HG02884 (cell line): ENCODE measurements at regions not wholly inside any gene's neighbourhood (a gene's known extent, or its start where the extent isn't known, plus 50 kb on each side); places are given as distances from the start of the nearest gene placed in this dataset.
"Not testable (repeated sequence)": the region's sequence is repeated elsewhere in the genome, so short reads cannot be mapped to it uniquely, and the experiment has no call there.

Source experiments
- ATAC-seq: cut with Tn5 transposase; IDR thresholded peaks from one replicate; pipeline ENCODE4 v1.9.1; 2021; ENCODE audit warnings: mild to moderate bottlenecking, moderate library complexity; ENCODE audit not compliant: unreplicated experiment

- no peak for ATAC-seq
Observed at GRCh38 chr4:111020961-111021360, 398.1 kb upstream of the PITX2 start.

DNA sequence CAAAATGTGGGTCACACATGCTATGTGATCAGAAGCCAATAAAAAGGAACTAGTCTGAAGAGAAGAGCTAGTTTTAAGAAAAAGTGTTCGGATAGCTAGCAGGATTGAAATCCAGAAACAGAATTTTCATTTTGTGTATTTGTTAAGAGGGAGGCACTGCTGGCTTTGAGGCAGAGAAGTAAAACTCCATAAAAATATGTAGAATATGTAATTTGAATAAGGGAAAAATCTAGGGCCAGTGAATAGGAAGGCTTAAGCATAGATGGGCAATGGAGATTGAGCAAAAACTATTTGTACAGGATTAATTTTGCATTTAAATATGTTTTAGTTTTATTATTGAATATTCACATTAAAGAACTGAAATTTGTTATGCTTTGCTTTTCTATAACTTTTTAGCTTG, 399.9 kb upstream of the PITX2 start:
- ATAC-seq = no peak

DNA sequence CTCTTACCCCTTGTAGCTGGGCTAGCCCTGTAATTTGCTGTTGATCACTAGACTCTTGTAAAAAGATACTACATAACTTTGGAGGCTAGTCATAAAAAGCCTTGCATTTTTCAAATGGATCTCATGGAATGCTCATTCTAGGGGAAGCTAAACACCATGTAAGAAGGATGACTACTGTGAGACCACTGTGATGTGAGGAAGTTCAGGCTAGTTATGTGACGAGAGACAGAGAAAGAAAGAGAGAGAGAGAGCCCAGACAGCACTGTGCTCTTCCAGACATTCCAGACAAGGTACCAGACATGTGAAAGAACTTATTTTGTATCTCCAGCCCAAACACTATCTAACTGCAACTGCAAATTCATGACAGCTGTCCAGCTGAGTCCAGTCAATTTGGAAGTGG, 404.6 kb upstream of the PITX2 start:
- no peak for ATAC-seq

DNA sequence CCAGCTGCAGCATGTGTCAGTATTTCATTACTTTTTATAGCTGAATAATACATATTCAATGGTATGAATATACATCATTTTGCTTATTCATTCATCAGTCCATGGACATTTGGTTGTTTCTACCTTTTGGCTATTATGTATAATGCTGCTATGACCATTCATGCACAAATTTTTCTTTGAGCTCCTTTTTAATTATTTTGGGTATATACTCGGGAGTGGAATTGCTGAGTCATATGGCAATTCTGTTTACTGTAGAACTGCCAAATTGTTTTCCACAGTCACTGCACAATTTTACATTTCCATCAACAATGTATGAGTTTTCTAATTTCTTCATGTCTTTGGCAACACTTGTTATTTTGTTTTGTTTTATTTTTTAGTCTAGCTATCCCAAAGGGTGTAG, 405.9 kb upstream of the PITX2 start:
- no peak for ATAC-seq

DNA sequence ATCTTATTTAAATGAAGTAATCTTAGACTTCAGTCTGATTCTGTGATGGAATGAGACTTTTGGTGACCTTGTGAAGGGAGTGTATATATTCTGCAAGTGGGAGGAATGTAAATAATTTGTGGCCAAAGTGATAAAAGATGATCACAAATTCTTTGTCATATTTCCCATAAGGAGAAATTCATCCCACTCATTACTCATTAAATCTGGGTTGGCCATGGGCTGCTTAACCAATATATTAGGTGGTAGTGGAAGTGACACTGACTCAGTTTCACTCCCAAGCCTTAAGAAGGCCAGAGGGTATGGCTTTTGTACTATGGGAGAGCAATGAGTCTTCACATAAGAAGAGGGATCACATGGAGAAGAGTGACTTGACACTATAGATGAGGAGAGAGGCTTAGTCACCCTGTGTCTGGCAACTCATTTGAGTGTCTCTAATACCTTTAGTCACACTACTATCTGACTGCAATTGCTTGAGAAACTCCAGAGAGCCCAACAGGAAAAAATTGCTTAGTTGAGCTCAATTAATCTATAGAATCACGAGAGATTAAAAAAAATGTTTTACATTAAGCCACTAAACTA, 408.2 kb upstream of the PITX2 start:
- ATAC-seq = no peak

GRCh38 chr4:111031596-111031995, 408.7 kb upstream of the PITX2 start:
- no peak for ATAC-seq

GRCh38 chr4:111037591-111038360, 414.9 kb upstream of the PITX2 start:
- no peak for ATAC-seq

DNA sequence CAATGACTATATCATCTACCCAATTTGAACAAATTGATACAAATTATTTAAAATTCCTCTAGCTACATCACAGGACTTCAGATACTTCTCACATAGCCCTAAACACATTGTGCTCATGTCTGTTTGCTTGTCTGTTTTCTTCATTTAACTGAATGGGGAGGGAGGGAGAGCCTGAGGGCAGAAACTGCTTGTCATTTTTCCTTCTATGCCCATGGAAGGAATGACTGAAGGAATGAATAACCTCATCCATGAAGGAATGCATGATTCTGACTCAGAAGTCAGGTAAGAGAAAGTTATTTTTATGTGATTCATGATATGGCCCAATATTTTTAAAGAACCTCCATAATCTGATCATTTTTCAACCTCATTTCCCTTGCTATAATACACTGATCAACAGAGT, 418.0 kb upstream of the PITX2 start:
- no peak for ATAC-seq

DNA sequence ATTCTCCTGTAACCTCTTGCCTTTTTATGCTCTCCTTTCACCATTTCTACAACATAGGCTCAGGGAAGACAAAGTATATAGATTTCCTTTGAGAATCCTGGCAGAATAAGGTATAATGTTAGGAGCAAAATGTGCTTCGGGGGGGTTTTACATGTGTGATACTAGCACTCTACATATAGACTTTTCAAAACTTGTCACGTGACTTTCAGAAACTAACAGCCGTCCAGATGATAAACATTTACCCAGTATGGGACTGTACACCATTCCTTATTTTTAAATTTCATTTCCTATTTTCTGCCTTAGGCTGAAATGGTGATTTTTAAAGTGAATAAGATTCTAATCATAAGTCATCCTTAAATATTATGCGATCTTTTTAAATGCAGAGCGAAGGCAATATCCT, 420.4 kb upstream of the PITX2 start:
- no peak for ATAC-seq

DNA sequence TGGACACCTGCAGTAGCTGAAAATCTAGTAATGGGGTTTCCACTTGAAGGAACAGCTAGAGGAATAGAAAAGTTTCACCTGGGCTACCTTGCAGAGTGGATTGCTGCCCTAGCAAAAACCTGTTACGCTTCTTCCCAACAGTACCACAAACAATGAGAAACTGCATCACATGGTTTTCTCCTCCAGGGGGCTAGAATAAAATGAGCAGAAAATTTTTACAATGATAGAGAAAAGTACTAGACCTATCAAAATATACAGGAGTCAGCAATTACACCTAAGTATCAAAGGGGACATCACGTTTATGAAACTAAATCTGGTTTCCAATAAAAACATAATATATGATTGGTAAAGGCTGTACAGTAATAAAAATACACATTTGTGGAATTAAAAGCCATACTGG, 423.1 kb upstream of the PITX2 start:
- ATAC-seq = no peak

DNA sequence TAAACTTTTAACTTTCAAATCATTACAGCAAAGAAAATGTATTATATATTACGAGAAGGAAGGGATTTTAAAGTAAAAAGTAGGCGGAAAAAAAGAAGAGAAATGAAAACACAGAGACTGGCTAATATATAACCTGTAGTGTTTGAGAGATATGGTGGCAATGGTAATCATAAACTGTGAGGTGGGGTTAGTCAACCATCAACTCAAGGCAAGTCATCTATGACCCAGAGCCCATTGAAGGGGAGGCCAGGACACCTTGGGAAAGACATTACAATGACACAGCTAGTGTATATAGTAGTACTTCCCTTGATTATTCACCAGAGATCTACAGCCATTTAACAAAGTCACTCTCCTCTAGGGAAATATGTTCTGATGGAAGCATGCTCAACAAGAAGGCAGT, 423.9 kb upstream of the PITX2 start:
- ATAC-seq = no peak

- no peak for ATAC-seq
Observed at GRCh38 chr4:111048316-111048715, 425.4 kb upstream of the PITX2 start.

GRCh38 chr4:111064342-111064993, 441.6 kb upstream of the PITX2 start:
- ATAC-seq = no peak

DNA sequence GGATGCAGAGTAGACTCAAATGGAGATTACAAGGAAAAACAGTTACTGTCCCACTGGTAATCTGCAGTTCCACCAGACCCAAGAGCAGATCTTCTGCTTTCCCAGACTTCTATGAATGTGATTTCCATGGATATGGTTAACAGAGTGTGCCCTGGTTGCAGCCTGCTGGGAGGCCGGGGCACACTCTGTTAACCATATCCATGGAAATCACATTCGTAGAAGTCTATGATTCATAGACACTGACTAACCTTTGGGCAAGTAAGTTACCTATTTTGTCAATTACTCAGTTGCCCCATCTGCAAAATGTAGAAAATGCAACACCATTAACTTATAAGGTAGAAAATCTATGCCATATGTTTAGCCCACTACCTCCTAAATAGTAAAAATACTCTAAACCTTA, 443.1 kb upstream of the PITX2 start:
- no peak for ATAC-seq

GRCh38 chr4:111066447-111066846, 443.6 kb upstream of the PITX2 start:
- ATAC-seq = no peak

DNA sequence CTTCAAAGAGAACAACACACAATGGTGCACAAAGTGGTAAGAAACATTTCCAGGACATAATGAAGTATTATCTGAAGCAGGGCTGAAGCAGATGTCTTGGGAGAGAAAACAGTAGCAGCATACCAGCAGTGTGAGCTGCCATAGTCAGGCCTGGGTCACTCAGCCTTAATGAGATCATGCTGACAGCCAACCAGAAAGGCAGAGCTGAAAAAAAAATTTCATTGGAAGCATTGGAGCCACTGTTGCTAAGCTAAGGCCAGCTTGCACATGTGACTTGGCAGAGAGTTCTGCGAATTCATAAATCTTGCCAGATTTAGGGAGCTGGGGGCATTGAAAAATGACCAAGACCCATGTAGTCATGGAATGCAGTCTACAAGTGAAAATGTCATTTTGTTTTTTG, 444.0 kb upstream of the PITX2 start:
- no peak for ATAC-seq

DNA sequence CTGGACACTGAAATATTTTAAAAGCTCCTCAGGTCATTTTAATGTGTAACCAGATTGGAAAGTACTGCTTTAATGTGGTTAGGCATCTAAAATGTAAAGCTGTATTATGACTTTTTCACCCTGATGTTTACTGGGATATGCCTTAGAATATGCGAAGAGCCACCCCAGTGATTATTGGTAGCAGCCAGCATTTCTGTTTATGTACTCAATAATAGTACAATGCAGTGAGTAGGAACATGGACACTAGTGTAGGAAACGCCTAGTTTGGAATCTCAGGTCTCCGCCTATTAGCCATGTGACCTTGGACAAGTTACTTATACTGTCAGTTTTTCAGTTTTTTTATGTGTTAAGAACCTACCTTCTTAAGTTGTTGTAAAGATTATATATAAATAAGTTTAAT, 446.0 kb upstream of the PITX2 start:
- ATAC-seq = no peak

DNA sequence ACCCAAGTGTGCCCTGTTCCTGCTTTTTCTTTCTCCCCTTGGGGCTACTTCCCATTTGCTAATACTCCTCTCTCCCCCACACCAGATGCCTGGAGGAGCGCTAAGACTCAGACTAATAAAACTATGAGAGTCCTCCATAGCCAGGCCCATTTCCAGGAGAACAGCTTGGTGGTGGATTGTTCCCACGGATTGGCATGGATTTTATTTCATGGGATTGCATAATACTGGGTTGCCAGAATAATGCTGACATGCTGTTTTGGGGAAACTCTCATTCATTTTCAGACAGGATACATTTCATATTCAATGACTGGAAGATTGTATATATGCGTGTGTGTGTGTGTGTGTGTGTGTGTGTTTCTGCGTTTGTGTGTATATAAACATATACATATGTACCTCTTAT, 447.5 kb upstream of the PITX2 start:
- no peak for ATAC-seq

- ATAC-seq = no peak
Observed at GRCh38 chr4:111074523-111075114, 451.7 kb upstream of the PITX2 start.

DNA sequence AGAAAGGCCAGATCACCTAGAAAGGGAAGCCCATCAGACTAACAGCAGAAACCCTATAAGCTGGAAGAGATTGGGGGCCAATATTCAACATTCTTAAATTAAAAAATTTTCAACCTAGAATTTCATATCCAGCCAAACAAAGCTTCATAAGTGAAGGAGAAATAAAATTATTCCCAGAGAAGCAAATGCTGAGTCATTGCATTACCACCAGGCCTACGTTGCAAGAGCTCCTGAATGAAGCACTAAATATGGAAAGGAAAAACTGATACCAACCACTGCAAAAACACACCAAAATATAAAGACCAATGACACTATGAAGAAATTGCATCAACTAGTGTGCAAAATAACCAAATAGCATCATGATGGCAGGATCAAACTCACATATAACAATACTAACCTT, 453.4 kb upstream of the PITX2 start:
- ATAC-seq = not testable (repeated sequence)

DNA sequence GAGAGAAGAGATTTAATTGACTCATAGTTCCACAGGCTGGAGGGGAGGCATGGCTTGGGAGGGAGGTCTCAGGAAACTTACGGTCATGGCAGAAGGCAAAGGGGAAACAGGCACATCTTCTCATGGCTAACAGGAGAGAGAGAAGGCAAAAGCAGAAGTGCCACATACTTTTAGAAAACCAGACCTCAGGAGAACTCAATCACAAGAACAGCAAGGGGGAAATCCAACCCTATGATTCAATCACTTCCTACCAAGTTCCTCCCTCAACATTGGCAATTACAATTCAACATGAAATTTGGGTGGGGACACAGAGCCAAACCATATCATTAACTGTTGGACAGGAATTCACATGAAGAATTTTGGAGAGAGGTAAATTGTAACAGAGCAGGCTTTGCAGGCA, 485.3 kb upstream of the PITX2 start:
- ATAC-seq = no peak

- ATAC-seq = no peak
Observed at GRCh38 chr4:111113591-111113990, 490.7 kb upstream of the PITX2 start.
